C4-2B (cell line): ENCODE measurements at regions not wholly inside any gene's neighbourhood (a gene's known extent, or its start where the extent isn't known, plus 50 kb on each side); places are given as distances from the start of the nearest gene placed in this dataset.

Experiments used
- H3K27ac ChIP-seq: fragments of 450-650 bp; 2 replicates; pipeline ENCODE4 v1.5.1; 2017
- ZFX ChIP-seq: fragments of 450-650 bp; IDR thresholded peaks from 2 replicates; pipeline ENCODE4 v1.6.1; 2017
- TF ChIP-seq, protein P1 (sequence below): fragments of 450-650 bp; conservative IDR thresholded peaks from 2 replicates; pipeline ENCODE4 v1.5.1; 2017; ENCODE audit warnings: mild to moderate bottlenecking

DNA sequence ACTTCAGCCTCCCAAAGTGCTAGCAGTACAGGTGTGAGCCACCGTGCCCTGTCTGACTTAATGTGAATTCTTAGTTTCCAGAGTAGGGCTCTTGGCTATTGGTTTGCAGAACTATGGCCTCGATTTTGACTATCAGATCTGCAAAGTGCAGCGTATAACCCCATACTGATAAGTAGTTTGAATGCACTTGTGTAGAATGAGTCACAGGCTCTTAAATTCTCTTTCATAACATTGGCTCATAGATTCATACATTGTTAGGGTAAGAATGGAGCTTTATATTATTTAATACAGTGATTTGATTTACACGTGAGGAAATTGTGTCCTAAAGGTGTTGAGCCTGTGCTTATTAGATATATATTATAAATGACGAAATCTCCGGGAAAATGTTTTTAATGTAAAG lies 109.9 kb downstream of the ZPLD1 start:
- TF ChIP-seq ZFX = no peak
- TF ChIP-seq, protein P1, sequence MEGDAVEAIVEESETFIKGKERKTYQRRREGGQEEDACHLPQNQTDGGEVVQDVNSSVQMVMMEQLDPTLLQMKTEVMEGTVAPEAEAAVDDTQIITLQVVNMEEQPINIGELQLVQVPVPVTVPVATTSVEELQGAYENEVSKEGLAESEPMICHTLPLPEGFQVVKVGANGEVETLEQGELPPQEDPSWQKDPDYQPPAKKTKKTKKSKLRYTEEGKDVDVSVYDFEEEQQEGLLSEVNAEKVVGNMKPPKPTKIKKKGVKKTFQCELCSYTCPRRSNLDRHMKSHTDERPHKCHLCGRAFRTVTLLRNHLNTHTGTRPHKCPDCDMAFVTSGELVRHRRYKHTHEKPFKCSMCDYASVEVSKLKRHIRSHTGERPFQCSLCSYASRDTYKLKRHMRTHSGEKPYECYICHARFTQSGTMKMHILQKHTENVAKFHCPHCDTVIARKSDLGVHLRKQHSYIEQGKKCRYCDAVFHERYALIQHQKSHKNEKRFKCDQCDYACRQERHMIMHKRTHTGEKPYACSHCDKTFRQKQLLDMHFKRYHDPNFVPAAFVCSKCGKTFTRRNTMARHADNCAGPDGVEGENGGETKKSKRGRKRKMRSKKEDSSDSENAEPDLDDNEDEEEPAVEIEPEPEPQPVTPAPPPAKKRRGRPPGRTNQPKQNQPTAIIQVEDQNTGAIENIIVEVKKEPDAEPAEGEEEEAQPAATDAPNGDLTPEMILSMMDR = no peak
- H3K27ac ChIP-seq = no peak overlapping the region

DNA sequence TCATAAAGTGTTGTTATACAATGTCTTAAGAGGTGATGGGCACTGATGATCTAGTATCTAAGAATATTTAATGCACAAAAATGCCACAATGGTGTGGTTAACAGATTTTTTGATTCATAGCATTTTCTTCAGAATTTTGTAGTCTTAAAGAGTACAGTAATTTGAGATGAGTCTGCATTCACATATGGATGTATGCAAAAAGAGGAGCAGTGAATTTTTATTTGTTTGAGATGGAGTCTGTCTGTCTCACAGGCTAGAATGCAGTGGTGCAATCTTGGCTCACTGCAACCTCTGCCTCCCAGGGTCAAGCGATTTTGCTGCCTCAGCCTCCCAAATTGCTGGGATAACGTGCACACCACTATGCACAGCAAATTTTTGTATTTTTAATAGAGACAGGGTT lies 110.5 kb downstream of the ZPLD1 start:
- no peak for TF ChIP-seq ZFX
- TF ChIP-seq, protein P1 = no peak
- no peak overlapping the region for H3K27ac ChIP-seq

DNA sequence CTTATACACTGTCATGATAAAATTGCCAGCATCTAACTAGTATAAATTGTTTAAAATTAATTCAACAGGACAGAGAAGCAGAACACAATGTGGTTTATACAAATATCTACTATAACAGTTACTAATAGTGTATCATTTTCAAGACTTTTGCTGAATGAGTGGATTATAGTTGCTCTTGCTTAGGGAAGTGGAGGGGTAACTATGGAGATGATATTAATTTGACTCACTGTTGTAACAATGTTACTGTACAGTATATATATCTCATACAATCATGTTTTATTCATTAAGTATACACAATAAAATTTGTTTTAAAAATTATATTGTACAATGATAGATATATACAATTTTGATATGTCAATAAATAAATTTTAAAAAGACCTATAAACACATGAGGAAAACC lies 119.1 kb downstream of the ZPLD1 start:
- no peak for TF ChIP-seq ZFX
- TF ChIP-seq, protein P1 = no peak
- no peak overlapping the region for H3K27ac ChIP-seq

DNA sequence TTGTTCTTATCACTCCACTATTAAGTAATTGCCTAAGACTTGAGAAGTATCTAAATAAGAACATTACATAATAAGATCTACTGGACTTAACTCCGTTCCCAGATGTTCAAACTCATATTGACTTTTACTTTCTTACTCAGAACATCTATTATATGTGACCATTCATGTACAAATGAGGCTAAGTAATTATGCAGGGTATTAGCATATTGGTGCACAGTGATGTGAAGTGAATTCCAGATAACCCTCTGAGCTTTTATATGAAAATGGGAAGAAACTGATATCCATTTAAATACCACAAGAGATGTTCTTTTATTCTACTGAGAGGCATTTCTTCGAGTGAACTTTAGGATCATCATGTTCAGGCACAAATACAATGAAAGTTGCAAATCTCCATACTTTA lies 135.7 kb downstream of the ZPLD1 start:
- H3K27ac ChIP-seq = no peak overlapping the region
- TF ChIP-seq, protein P1 = no peak
- no peak for TF ChIP-seq ZFX

DNA sequence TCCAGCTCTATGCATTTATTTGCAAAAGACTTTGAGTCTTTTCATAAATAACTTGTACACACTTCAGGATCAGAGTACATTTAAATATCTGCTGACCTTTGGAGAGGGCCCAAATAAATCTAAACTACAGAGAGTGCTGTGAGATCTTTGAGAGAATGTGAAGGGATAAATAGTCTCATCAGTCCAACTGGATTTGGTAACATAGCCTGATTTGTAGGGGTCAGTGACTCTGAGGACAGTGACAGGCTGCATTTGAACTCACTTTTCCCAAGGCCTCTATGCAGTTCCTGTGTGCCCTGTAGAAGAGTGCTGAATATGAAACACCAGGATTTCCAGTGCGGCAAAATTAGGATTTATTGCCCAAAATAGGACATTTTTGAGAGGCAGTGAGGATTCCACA lies 136.2 kb downstream of the ZPLD1 start:
- no peak overlapping the region for H3K27ac ChIP-seq
- TF ChIP-seq, protein P1 = no peak
- no peak for TF ChIP-seq ZFX

DNA sequence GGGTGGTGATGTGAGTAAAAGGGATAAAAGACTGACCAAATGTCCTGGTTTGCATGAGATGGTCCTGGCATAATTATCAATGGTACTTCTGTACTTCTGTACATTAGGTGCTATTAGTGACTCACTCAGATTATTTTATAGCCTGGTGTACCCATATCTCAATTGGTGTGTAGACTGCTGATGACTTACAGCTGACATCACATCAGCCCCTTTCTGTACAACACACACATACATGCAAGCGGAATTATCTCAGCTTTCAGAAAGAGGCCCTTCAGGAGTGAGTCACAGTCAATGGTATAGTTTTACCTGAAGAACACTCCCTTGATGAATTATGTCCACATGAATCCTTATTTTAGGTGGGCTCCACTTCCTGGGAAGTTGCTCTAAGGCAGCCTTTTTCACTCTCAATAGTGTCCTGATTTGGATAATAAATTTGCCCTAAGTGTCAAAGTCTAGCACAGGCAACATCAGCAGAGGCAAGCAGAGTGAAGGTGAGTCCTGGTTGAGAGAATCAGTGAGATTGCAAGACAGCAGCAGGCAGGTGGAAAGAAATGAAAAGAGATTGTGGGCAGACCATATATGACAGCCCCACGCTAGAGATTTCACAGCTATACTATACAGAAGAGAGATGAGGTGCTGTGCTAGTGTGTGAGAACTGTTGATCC lies 137.0 kb downstream of the ZPLD1 start:
- no peak overlapping the region; the same call in 1 of the 2 replicates for H3K27ac ChIP-seq
- TF ChIP-seq ZFX = no peak

DNA sequence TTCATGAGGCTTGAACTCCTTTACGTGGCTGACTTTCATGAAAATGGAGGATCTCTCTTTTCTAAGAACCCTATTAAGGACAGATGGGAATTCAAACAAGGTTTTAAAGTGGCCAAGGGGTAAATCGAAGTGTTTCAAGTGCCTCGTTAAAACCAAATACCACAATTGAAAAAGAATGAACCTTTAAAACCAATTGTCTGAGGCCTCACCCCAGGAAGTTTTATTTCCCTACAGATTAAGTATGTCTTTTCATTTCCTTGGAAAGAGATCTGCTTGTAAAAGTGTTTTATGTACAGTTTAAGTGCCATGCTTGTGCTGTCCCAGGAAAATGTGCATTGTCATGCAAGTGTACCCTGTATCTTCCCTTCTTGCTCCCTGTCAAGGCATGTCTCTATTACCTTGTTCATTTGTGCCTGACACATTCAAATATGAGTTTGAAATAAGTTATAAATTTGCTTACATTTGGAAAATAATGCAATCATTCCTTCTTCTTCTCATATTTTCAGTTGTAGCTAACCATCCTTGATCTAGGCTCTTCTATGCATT lies 138.7 kb downstream of the ZPLD1 start:
- H3K27ac ChIP-seq = no peak overlapping the region
- TF ChIP-seq, protein P1 = no peak

DNA sequence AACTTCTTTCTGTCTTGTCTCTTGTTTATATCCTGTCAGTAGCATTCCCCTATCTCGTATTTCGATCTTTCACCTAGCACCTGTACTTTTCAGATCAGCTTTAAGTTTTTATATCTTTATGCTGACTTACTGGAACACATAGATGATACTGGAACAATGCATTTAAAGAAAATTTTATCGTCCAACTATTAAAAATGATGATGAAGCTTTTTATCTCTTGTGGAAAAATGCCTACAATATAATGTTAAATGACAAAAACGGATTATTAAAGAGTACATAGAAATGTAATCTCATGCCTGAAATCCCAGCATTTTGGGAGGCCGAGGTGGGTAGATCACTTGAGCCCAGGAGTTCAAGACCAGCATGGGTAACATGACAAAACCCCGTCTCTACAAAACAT lies 139.5 kb downstream of the ZPLD1 start:
- TF ChIP-seq, protein P1 = no peak
- TF ChIP-seq ZFX = no peak

More for the DNA sequence above, 139.5 kb downstream of the ZPLD1 start:
- H3K27ac ChIP-seq = peak overlapping the region; percentile 93
